GM23248 (cell line): ENCODE measurements at regions not wholly inside any gene's neighbourhood (a gene's known extent, or its start where the extent isn't known, plus 50 kb on each side); places are given as distances from the start of the nearest gene placed in this dataset.

Experiments used
- EZH2 ChIP-seq: fragments of 200-600 bp; sonication (generic); IDR thresholded peaks from 2 replicates; pipeline ENCODE4 v1.6.1; 2018; ENCODE audit warnings: antibody characterized with exemption, mild to moderate bottlenecking; ENCODE audit not compliant: insufficient read depth, poor library complexity, severe bottlenecking
- EZH2phosphoT487 ChIP-seq: fragments of 200-600 bp; sonication (generic); IDR thresholded peaks from 2 replicates; pipeline ENCODE4 v1.6.1; 2018; ENCODE audit warnings: antibody characterized with exemption, moderate library complexity, mild to moderate bottlenecking, low read depth; ENCODE audit not compliant: insufficient read depth

GRCh38 chr2:208654056-208654455, 247.5 kb downstream of the PTH2R start:
- TF ChIP-seq EZH2 (no peak), EZH2phosphoT487 (no peak)
